Cardiac fibroblast (primary cell): ENCODE measurements at regions not wholly inside any gene's neighbourhood (a gene's known extent, or its start where the extent isn't known, plus 50 kb on each side); places are given as distances from the start of the nearest gene placed in this dataset.

Experiments
- DNase-seq, 2 donors: peaks; one replicate each; pipeline versions ENCODE4 v3.0.0 to v3.0.0-alpha.2; 2010; ENCODE audit warnings: low read depth in 2 of 2
- H3K4me3 ChIP-seq, 2 donors: replicated peaks in 1 of 2; 1 replicate in 1 of 2; 2 replicates in 1 of 2; pipeline ENCODE4 v1.5.1; 2011; ENCODE audit warnings: low read depth in 2 of 2, low read length in 2 of 2, mild to moderate bottlenecking in 2 of 2, moderate library complexity in 1 of 2
- TF ChIP-seq, protein P1 (sequence below): IDR thresholded peaks from one replicate; pipeline ENCODE4 v1.5.1; 2011; ENCODE audit warnings: low read depth, mild to moderate bottlenecking, low read length, inconsistent platforms

DNA sequence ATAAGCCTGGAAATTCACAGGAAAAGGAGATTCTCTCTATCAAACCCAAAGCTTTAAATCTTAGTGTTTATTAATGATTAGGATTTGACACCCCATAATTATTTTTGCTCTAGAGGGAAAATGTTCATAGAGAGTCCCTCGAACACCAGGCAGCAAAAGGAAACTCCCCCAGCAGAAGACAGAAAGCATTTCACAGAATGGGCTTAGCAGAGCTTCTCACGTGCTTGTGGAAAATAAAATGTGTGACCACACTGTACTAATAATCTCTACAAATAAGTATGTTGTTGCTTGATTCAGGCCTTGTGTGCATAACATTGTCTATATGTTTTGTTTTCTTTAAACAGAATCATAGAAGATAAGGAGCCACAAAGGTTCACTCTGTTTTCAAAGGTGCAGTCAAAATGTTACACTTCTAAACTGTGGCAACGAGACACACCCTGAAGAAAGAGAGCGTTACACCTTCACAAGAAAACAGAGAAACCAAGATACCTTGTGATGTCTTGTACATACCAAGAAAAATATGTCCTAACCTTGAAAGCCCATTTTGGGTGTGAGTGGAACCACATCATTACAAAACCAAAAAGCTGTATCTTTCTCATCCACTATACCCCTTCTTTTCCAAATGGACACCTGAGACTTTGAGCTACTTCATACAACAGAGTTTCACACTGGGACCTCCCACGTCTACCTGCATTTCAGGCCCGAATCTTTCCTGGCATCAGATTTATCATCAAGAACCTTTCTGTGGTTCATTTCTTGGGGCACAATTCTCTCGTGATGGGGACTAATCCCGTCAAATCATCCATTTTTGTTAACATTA, 282.5 kb downstream of the ETS1 start:
- no peak overlapping the region for H3K4me3 ChIP-seq
- TF ChIP-seq, protein P1, sequence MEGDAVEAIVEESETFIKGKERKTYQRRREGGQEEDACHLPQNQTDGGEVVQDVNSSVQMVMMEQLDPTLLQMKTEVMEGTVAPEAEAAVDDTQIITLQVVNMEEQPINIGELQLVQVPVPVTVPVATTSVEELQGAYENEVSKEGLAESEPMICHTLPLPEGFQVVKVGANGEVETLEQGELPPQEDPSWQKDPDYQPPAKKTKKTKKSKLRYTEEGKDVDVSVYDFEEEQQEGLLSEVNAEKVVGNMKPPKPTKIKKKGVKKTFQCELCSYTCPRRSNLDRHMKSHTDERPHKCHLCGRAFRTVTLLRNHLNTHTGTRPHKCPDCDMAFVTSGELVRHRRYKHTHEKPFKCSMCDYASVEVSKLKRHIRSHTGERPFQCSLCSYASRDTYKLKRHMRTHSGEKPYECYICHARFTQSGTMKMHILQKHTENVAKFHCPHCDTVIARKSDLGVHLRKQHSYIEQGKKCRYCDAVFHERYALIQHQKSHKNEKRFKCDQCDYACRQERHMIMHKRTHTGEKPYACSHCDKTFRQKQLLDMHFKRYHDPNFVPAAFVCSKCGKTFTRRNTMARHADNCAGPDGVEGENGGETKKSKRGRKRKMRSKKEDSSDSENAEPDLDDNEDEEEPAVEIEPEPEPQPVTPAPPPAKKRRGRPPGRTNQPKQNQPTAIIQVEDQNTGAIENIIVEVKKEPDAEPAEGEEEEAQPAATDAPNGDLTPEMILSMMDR = no peak
- no peak for DNase-seq

DNA sequence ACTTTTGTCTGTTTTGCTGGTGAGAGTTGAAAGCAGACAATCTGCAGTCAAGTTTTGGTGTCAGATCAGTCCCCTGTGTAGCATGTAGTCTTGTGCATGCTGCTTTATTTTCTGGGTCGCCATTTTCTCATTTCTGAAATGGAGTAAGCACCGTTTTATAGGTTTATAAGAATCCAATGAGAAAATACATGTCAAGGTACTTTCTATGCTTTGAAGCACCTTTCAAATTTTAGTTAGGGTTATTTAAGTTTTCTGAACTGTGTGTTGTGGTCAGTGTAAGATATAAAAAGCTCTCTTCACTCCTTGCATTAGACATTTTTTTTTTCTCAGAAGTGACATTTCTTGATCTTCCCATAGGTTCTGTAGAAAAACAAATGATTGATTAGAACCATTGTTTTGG, 283.2 kb downstream of the ETS1 start:
- TF ChIP-seq, protein P1 = no peak
- DNase-seq = no peak
- no peak overlapping the region for H3K4me3 ChIP-seq

- no peak overlapping the region for H3K4me3 ChIP-seq
- DNase-seq = no peak
- TF ChIP-seq, protein P1 = no peak
Measured at GRCh38 chr11:128303383-128303782, 284.0 kb downstream of the ETS1 start.

DNA sequence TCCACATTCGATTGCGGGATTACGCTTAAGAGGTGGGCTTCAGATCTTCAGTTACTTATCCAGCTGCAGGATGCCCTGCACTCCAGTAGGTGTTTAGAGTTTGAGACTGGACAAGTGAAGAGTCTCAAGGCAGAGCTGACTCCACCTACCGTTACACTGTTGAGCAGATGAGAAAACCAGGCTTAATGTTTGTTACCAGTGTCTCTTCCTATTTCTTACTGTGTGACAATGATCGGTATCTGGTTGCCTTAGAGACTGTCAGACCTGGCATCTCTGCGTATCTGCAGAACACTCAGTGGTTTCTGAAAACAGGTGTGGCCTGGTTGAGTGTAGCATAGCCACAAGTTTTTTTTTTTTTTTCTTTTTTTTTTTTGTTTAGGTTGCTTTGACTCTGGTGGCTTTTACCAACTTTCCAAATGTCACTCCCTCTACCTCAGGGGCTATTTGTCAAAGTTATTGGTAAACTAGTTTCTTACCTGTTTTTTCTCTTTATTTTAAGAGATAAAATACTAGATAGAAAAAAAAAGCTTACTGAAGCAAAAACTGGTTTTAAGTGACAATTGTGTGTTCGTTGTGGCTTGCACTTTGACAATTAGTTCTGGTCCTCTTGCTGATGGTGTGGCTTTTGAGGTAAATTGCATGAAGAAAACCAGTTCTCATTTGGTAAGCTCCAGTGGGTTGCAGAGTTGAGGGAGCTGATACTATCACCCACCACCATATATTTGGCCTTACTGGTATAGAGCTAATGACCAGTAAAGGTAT, 284.8 kb downstream of the ETS1 start:
- TF ChIP-seq, protein P1 = no peak
- no peak overlapping the region for H3K4me3 ChIP-seq
- no peak for DNase-seq

DNA sequence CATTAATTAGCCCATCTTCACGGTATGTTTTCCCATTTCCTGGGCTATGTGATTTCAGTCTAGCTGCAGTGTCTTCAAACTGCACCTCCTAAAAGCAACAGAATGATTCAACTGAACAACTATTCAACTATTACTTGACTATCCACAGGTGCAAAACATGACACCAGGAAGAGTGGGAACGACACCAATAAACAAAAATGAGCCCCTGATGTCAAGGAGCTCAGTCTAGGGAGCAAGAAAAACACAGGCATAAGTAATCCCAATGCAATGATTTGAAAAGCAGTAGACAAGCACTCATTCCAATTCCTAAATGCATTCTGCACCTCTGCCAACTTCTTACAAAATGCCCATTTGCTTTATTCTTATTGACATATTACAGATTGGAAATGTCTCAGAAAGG, 285.6 kb downstream of the ETS1 start:
- DNase-seq = no peak
- no peak overlapping the region for H3K4me3 ChIP-seq
- TF ChIP-seq, protein P1 = no peak

DNA sequence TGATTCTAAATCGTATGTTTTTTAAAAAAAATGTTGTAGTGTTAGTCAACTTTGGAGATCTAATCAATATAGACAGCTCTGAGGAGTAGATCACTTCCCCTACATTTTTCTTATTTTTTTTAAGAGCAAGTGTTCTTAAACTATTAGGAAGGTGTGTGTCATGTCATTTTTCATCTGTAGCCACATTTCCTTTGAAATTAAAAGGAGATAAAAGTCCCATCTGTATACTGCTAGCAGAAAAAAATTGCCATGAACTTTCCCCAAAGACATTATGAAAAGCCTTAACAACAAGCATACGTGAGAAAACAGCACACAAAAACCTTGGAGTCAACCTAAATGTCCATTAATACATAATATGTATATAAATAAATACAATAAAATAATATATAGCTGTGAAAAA, 286.6 kb downstream of the ETS1 start:
- no peak overlapping the region for H3K4me3 ChIP-seq
- no peak for DNase-seq
- TF ChIP-seq, protein P1 = no peak
